GM23338 (cell line): ENCODE measurements at regions not wholly inside any gene's neighbourhood (a gene's known extent, or its start where the extent isn't known, plus 50 kb on each side); places are given as distances from the start of the nearest gene placed in this dataset.

Source experiments
- ATAC-seq: fragments of 200-7000 bp; cut with Tn5 transposase; 3 replicates; pipeline ENCODE4 v1.9.1; 2020
- DNase-seq: peaks from one replicate; pipeline ENCODE4 v3.0.0-alpha.2; 2015; ENCODE audit warnings: low spot score
- H2AFZ ChIP-seq: fragments of 200-600 bp; sonication (generic); 2 replicates; pipeline ENCODE4 v1.8.0; 2016; ENCODE audit warnings: antibody characterized with exemption, mild to moderate bottlenecking, moderate library complexity
- H3F3A ChIP-seq: fragments of 200-600 bp; sonication (generic); replicated peaks from 2 replicates; pipeline ENCODE4 v1.8.0; 2017; ENCODE audit warnings: antibody characterized with exemption, mixed run types, low read depth
- H3K27ac ChIP-seq: fragments of 200-600 bp; sonication (generic); 2 replicates; pipeline ENCODE4 v1.6.1; 2016; ENCODE audit warnings: low read depth
- H3K27me3 ChIP-seq: fragments of 200-600 bp; sonication (generic); 2 replicates; pipeline ENCODE4 v1.8.0; 2016; ENCODE audit warnings: mild to moderate bottlenecking, mixed run types, moderate library complexity; ENCODE audit not compliant: insufficient read depth
- H3K36me3 ChIP-seq: fragments of 200-600 bp; sonication (generic); 2 replicates; pipeline ENCODE4 v1.8.0; 2016; ENCODE audit warnings: mild to moderate bottlenecking; ENCODE audit not compliant: insufficient read depth
- H3K4me1 ChIP-seq: fragments of 200-600 bp; sonication (generic); 2 replicates; pipeline ENCODE4 v1.8.0; 2016; ENCODE audit warnings: mild to moderate bottlenecking, moderate library complexity; ENCODE audit not compliant: insufficient read depth
- H3K4me2 ChIP-seq: fragments of 200-600 bp; sonication (generic); 2 replicates; pipeline ENCODE4 v1.7.1; 2017; ENCODE audit warnings: mixed run types
- H3K4me3 ChIP-seq: fragments of 200-600 bp; sonication (generic); 2 replicates; pipeline ENCODE4 v1.6.1; 2016; ENCODE audit warnings: mixed run types
- H3K79me2 ChIP-seq: fragments of 200-600 bp; sonication (generic); replicated peaks from 2 replicates; pipeline ENCODE4 v1.8.0; 2017; ENCODE audit warnings: mild to moderate bottlenecking; ENCODE audit not compliant: insufficient read depth
- H3K9me2 ChIP-seq: fragments of 200-600 bp; sonication (generic); 2 replicates; pipeline ENCODE4 v1.8.0; 2017; ENCODE audit not compliant: insufficient read depth
- H4K20me1 ChIP-seq: fragments of 200-600 bp; sonication (generic); replicated peaks from 2 replicates; pipeline ENCODE4 v1.8.0; 2017; ENCODE audit warnings: mild to moderate bottlenecking; ENCODE audit not compliant: insufficient read depth
- H3K27ac Mint-ChIP-seq: 2 replicates; pipeline ENCODE4 v1.8.0; 2020; ENCODE audit warnings: inconsistent platforms, mild to moderate bottlenecking, moderate library complexity, mixed read lengths
- H3K27me3 Mint-ChIP-seq: 3 replicates; pipeline ENCODE4 v1.8.0; 2022; ENCODE audit warnings: low read depth, mild to moderate bottlenecking, moderate library complexity, mixed read lengths, inconsistent platforms; ENCODE audit not compliant: insufficient read depth, poor library complexity
- H3K36me3 Mint-ChIP-seq: 3 replicates; pipeline ENCODE4 v1.8.0; 2021; ENCODE audit warnings: low read depth, mild to moderate bottlenecking, inconsistent platforms, moderate library complexity, mixed read lengths
- H3K4me1 Mint-ChIP-seq: 3 replicates; pipeline ENCODE4 v1.8.0; 2020; ENCODE audit warnings: mild to moderate bottlenecking, inconsistent platforms, mixed read lengths
- H3K4me3 Mint-ChIP-seq: 3 replicates; pipeline ENCODE4 v1.8.0; 2021; ENCODE audit warnings: moderate library complexity, mild to moderate bottlenecking, inconsistent platforms, mixed read lengths
- H3K9me3 Mint-ChIP-seq: 3 replicates; pipeline ENCODE4 v1.8.0; 2020; ENCODE audit warnings: moderate library complexity, mild to moderate bottlenecking, inconsistent platforms, mixed read lengths
- CREB1 ChIP-seq: fragments of 250-450 bp; sonication (Bioruptor Pico); IDR thresholded peaks from 2 replicates; pipeline ENCODE4 v1.5.0; 2020; ENCODE audit warnings: low read depth, mild to moderate bottlenecking, moderate library complexity
- EZH2 ChIP-seq: fragments of 200-600 bp; sonication (generic); IDR thresholded peaks from one replicate; pipeline ENCODE4 v1.8.0; 2017; ENCODE audit warnings: antibody characterized with exemption, mild to moderate bottlenecking, low read depth; ENCODE audit not compliant: unreplicated experiment
- EZH2phosphoT487 ChIP-seq: fragments of 200-600 bp; sonication (generic); IDR thresholded peaks from one replicate; pipeline ENCODE4 v1.8.1; 2018; ENCODE audit warnings: antibody characterized with exemption; ENCODE audit not compliant: unreplicated experiment
- JUNB ChIP-seq: IDR thresholded peaks from one replicate; pipeline ENCODE4 v1.6.1; 2016; ENCODE audit warnings: antibody characterized with exemption; ENCODE audit not compliant: unreplicated experiment
- NANOG ChIP-seq: IDR thresholded peaks from 2 replicates; pipeline ENCODE4 v1.6.1; 2016; ENCODE audit warnings: antibody characterized with exemption, borderline replicate concordance
- STAT1 ChIP-seq: IDR thresholded peaks from one replicate; pipeline ENCODE4 v1.6.1; 2016; ENCODE audit warnings: antibody characterized with exemption; ENCODE audit not compliant: unreplicated experiment
- ZNF331 ChIP-seq: fragments of 250-450 bp; sonication (Bioruptor Pico); IDR thresholded peaks from 2 replicates; pipeline ENCODE4 v1.5.0; 2020; ENCODE audit warnings: low read depth, mild to moderate bottlenecking, moderate library complexity
- TF ChIP-seq, protein P1 (sequence below): fragments of 250-450 bp; sonication (Bioruptor Pico); IDR thresholded peaks from 2 replicates; pipeline ENCODE4 v1.5.0; 2020; ENCODE audit warnings: mild to moderate bottlenecking, moderate library complexity
- TF ChIP-seq, protein P2 (sequence below), 2 experiments: fragments of 200-600 bp in 1 of 2; sonication (generic) in 1 of 2; conservative IDR thresholded peaks; 2 replicates each; pipeline versions ENCODE4 v1.5.1 to v1.6.1; 2016 to 2017; ENCODE audit warnings: antibody characterized with exemption in 2 of 2, low read depth in 2 of 2, mild to moderate bottlenecking in 2 of 2, moderate library complexity in 1 of 2

GRCh38 chr12:59036347-59036746 lies 116.0 kb upstream of the LRIG3 start (continued):
- TF ChIP-seq, protein P1, sequence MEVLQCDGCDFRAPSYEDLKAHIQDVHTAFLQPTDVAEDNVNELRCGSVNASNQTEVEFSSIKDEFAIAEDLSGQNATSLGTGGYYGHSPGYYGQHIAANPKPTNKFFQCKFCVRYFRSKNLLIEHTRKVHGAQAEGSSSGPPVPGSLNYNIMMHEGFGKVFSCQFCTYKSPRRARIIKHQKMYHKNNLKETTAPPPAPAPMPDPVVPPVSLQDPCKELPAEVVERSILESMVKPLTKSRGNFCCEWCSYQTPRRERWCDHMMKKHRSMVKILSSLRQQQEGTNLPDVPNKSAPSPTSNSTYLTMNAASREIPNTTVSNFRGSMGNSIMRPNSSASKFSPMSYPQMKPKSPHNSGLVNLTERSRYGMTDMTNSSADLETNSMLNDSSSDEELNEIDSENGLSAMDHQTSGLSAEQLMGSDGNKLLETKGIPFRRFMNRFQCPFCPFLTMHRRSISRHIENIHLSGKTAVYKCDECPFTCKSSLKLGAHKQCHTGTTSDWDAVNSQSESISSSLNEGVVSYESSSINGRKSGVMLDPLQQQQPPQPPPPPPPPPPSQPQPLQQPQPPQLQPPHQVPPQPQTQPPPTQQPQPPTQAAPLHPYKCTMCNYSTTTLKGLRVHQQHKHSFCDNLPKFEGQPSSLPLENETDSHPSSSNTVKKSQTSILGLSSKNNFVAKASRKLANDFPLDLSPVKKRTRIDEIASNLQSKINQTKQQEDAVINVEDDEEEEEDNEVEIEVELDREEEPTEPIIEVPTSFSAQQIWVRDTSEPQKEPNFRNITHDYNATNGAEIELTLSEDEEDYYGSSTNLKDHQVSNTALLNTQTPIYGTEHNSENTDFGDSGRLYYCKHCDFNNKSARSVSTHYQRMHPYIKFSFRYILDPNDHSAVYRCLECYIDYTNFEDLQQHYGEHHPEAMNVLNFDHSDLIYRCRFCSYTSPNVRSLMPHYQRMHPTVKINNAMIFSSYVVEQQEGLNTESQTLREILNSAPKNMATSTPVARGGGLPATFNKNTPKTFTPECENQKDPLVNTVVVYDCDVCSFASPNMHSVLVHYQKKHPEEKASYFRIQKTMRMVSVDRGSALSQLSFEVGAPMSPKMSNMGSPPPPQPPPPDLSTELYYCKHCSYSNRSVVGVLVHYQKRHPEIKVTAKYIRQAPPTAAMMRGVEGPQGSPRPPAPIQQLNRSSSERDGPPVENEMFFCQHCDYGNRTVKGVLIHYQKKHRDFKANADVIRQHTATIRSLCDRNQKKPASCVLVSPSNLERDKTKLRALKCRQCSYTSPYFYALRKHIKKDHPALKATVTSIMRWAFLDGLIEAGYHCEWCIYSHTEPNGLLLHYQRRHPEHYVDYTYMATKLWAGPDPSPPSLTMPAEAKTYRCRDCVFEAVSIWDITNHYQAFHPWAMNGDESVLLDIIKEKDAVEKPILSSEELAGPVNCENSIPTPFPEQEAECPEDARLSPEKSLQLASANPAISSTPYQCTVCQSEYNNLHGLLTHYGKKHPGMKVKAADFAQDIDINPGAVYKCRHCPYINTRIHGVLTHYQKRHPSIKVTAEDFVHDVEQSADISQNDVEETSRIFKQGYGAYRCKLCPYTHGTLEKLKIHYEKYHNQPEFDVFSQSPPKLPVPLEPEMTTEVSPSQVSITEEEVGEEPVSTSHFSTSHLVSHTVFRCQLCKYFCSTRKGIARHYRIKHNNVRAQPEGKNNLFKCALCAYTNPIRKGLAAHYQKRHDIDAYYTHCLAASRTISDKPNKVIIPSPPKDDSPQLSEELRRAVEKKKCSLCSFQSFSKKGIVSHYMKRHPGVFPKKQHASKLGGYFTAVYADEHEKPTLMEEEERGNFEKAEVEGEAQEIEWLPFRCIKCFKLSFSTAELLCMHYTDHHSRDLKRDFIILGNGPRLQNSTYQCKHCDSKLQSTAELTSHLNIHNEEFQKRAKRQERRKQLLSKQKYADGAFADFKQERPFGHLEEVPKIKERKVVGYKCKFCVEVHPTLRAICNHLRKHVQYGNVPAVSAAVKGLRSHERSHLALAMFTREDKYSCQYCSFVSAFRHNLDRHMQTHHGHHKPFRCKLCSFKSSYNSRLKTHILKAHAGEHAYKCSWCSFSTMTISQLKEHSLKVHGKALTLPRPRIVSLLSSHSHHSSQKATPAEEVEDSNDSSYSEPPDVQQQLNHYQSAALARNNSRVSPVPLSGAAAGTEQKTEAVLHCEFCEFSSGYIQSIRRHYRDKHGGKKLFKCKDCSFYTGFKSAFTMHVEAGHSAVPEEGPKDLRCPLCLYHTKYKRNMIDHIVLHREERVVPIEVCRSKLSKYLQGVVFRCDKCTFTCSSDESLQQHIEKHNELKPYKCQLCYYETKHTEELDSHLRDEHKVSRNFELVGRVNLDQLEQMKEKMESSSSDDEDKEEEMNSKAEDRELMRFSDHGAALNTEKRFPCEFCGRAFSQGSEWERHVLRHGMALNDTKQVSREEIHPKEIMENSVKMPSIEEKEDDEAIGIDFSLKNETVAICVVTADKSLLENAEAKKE, result no peak

DNA sequence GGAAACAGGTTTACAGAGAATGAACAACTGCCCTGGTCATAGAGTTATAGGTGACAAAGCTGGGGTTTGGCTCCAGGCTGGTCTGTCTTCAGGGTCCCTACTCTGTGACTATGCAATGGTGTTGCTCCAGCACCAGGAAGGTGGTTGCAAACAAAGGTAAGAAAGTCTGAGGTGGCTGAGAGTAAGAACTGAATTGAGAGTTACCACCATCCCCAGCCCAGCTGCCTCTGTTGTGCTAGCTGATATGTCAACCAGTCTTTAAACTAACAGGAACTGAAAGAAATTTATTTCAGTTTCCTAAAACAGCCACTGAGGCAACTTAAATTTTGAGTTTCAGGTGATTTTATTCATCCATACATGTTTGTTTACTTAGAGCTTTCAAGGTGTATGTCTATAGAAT lies 111.0 kb upstream of the LRIG3 start:
- H3K4me1 ChIP-seq, result no peaks in the 10 kb centered on the region
- H4K20me1 ChIP-seq, result no peaks in the 10 kb centered on the region
- no peaks in the 10 kb centered on the region for H3K36me3 ChIP-seq
- no peak for ATAC-seq
- Mint-ChIP-seq H3K27ac (no peak overlapping the region), H3K9me3 (no peaks in the 10 kb centered on the region), H3K4me1 (no peaks in the 10 kb centered on the region), H3K4me3 (no peak overlapping the region), H3K27me3 (no peaks in the 10 kb centered on the region), H3K36me3 (no peaks in the 10 kb centered on the region)
- H3K9me2 ChIP-seq, result no peaks in the 10 kb centered on the region
- H3K27ac ChIP-seq, result no peak overlapping the region
- no peak overlapping the region for H3K4me2 ChIP-seq
- H2AFZ ChIP-seq, result no peak overlapping the region
- DNase-seq, result no peak
- no peak overlapping the region for H3K4me3 ChIP-seq
- H3K27me3 ChIP-seq, result no peaks in the 10 kb centered on the region
- no peaks in the 10 kb centered on the region for H3K79me2 ChIP-seq
- H3F3A ChIP-seq, result no peaks in the 10 kb centered on the region
- TF ChIP-seq CREB1 (no peak), ZNF331 (CRISPR knock-in tag) (no peak), EZH2phosphoT487 (no peak), STAT1 (no peak), NANOG (no peak), EZH2 (no peak), JUNB (no peak)
- TF ChIP-seq, protein P1, result no peak
- TF ChIP-seq, protein P2, sequence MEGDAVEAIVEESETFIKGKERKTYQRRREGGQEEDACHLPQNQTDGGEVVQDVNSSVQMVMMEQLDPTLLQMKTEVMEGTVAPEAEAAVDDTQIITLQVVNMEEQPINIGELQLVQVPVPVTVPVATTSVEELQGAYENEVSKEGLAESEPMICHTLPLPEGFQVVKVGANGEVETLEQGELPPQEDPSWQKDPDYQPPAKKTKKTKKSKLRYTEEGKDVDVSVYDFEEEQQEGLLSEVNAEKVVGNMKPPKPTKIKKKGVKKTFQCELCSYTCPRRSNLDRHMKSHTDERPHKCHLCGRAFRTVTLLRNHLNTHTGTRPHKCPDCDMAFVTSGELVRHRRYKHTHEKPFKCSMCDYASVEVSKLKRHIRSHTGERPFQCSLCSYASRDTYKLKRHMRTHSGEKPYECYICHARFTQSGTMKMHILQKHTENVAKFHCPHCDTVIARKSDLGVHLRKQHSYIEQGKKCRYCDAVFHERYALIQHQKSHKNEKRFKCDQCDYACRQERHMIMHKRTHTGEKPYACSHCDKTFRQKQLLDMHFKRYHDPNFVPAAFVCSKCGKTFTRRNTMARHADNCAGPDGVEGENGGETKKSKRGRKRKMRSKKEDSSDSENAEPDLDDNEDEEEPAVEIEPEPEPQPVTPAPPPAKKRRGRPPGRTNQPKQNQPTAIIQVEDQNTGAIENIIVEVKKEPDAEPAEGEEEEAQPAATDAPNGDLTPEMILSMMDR (conservative IDR thresholded peaks at IDR 0.05; ENCODE audit: low read depth in 2 of 2), result no peak
